RPMI7951 (cell line): ENCODE measurements at regions not wholly inside any gene's neighbourhood (a gene's known extent, or its start where the extent isn't known, plus 50 kb on each side); places are given as distances from the start of the nearest gene placed in this dataset.
"Not testable (repeated sequence)": the region's sequence is repeated elsewhere in the genome, so short reads cannot be mapped to it uniquely, and the experiment has no call there.

Experiments used
- DNase-seq: peaks from one replicate; pipeline ENCODE4 v3.0.0-alpha.2; 2012; ENCODE audit warnings: low read depth

GRCh38 chr10:131816941-131817700 is 83.7 kb upstream of the PPP2R2D start:
- DNase-seq: no peak

GRCh38 chr10:131817866-131818509 is 82.8 kb upstream of the PPP2R2D start:
- DNase-seq: no peak

- no peak for DNase-seq
Measured at GRCh38 chr10:131818510-131819234, 82.1 kb upstream of the PPP2R2D start.

GRCh38 chr10:131819241-131820072 is 81.4 kb upstream of the PPP2R2D start:
- no peak for DNase-seq

- no peak for DNase-seq
Measured at GRCh38 chr10:131820626-131821025, 80.2 kb upstream of the PPP2R2D start.

- no peak for DNase-seq
Measured at GRCh38 chr10:131821378-131822012, 79.3 kb upstream of the PPP2R2D start.

- no peak for DNase-seq
Measured at GRCh38 chr10:131822013-131822691, 78.7 kb upstream of the PPP2R2D start.

- no peak for DNase-seq
Measured at GRCh38 chr10:131822692-131823245, 78.0 kb upstream of the PPP2R2D start.

GRCh38 chr10:131823601-131824099 is 77.2 kb upstream of the PPP2R2D start:
- not testable (repeated sequence) for DNase-seq

GRCh38 chr10:131824371-131825149 is 76.2 kb upstream of the PPP2R2D start:
- DNase-seq: no peak

- DNase-seq: no peak
Measured at GRCh38 chr10:131825150-131825848, 75.5 kb upstream of the PPP2R2D start.

- no peak for DNase-seq
Measured at GRCh38 chr10:131825960-131826650, 74.7 kb upstream of the PPP2R2D start.

GRCh38 chr10:131829156-131829930 is 71.5 kb upstream of the PPP2R2D start:
- no peak for DNase-seq

GRCh38 chr10:131830446-131831130 is 70.2 kb upstream of the PPP2R2D start:
- DNase-seq: no peak

- DNase-seq: no peak
Measured at GRCh38 chr10:131831561-131831960, 69.2 kb upstream of the PPP2R2D start.

- DNase-seq: no peak
Measured at GRCh38 chr10:131832056-131832685, 68.6 kb upstream of the PPP2R2D start.
